Osteocyte (in vitro differentiated cells): ENCODE measurements at regions not wholly inside any gene's neighbourhood (a gene's known extent, or its start where the extent isn't known, plus 50 kb on each side); places are given as distances from the start of the nearest gene placed in this dataset.

Source experiments
- DNase-seq: peaks from one replicate; pipeline ENCODE4 v3.0.0; 2021; ENCODE audit warnings: mixed read lengths; ENCODE audit not compliant: unreplicated experiment; ENCODE audit errors: extremely low spot score
- H3K27ac Mint-ChIP-seq: one replicate; pipeline ENCODE4 v1.8.0; 2021; ENCODE audit warnings: mild to moderate bottlenecking, mixed read lengths; ENCODE audit not compliant: unreplicated experiment
- H3K27me3 Mint-ChIP-seq: one replicate; pipeline ENCODE4 v1.8.0; 2021; ENCODE audit warnings: mixed read lengths; ENCODE audit not compliant: unreplicated experiment
- H3K36me3 Mint-ChIP-seq: one replicate; pipeline ENCODE4 v1.8.0; 2021; ENCODE audit warnings: mixed read lengths; ENCODE audit not compliant: unreplicated experiment
- H3K4me1 Mint-ChIP-seq: one replicate; pipeline ENCODE4 v1.8.0; 2021; ENCODE audit warnings: mixed read lengths; ENCODE audit not compliant: unreplicated experiment
- H3K4me3 Mint-ChIP-seq: one replicate; pipeline ENCODE4 v1.8.0; 2021; ENCODE audit warnings: mild to moderate bottlenecking, moderate library complexity, mixed read lengths; ENCODE audit not compliant: unreplicated experiment
- H3K9me3 Mint-ChIP-seq: one replicate; pipeline ENCODE4 v1.8.0; 2021; ENCODE audit warnings: mixed read lengths; ENCODE audit not compliant: unreplicated experiment
- TF ChIP-seq, protein P1 (sequence below): fragments of 200-600 bp; sonication (generic); IDR thresholded peaks from 2 replicates; pipeline ENCODE4 v1.5.0; 2021; ENCODE audit warnings: antibody characterized with exemption, mild to moderate bottlenecking, moderate library complexity

DNA sequence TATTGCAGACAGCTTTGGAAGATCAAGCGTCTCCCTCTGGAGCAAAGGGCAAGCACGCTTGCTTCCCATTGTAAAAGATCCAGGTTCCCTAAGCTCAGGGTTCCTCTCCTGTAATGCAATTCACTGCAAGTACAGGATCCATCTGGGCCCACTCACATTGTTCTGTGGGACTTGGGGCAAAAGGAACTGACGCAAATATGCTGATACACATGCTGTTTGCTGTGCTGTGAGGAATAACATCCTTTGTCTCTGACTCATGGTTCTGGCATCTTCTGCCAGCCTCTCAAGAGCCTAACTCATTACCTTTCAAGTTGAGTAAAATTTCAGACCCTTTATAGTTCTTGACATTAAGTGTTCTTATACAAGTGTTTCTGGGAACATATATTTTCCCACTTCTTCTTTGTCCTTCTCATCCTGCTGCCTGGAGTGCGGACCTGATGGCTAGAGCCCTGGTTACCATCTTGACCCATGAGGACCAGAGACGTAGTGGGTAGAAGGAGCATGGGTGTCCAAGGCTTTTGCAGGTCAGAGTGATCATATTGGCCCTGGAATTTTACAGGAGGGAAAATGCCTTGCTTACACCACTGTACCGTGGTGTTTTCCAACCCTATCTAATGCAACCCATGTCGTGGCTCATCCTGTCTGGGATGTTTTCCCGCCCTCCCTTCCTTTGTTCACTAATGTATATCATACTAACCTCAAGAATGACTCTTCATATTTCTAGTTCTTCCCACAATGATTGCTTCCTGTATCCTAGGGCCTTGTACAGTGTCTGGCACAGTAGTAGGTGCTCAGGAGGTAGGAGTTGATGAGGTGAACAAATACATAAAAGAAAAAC, 145.7 kb upstream of the GLI2 start:
- TF ChIP-seq, protein P1, sequence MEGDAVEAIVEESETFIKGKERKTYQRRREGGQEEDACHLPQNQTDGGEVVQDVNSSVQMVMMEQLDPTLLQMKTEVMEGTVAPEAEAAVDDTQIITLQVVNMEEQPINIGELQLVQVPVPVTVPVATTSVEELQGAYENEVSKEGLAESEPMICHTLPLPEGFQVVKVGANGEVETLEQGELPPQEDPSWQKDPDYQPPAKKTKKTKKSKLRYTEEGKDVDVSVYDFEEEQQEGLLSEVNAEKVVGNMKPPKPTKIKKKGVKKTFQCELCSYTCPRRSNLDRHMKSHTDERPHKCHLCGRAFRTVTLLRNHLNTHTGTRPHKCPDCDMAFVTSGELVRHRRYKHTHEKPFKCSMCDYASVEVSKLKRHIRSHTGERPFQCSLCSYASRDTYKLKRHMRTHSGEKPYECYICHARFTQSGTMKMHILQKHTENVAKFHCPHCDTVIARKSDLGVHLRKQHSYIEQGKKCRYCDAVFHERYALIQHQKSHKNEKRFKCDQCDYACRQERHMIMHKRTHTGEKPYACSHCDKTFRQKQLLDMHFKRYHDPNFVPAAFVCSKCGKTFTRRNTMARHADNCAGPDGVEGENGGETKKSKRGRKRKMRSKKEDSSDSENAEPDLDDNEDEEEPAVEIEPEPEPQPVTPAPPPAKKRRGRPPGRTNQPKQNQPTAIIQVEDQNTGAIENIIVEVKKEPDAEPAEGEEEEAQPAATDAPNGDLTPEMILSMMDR = no peak
- H3K27me3 Mint-ChIP-seq = peaks cover 8% of the 10 kb centered on the region
- DNase-seq = no peak
- no peak overlapping the region for H3K4me3 Mint-ChIP-seq
- peaks cover 26% of the 10 kb centered on the region for H3K4me1 Mint-ChIP-seq
- no peaks in the 10 kb centered on the region for H3K9me3 Mint-ChIP-seq
- peak overlapping the region; percentile 48 for H3K27ac Mint-ChIP-seq
- H3K36me3 Mint-ChIP-seq = no peaks in the 10 kb centered on the region

DNA sequence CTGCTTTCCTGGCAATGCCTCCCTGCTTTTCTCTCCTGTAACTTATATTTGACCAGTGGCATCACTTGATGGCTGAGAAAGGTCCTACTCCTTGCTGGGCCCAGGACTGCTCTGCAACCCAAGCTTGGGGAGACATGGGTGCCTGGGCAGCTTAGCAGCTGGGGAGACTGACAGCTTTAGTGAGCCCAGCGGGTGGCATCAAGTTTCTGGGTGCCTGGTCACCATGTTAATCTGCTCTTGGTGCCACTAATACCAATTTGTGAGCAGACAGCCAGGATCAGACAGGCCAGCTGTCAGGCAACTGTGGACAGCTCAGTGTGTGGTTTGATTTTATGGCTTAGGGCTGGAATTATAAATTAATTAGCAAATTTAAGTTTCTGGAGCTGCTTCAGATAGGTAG, 144.8 kb upstream of the GLI2 start:
- Mint-ChIP-seq H3K9me3 (no peaks in the 10 kb centered on the region), H3K4me3 (no peak overlapping the region), H3K4me1 (peaks cover 32% of the 10 kb centered on the region), H3K27me3 (peaks cover 8% of the 10 kb centered on the region), H3K27ac (no peak overlapping the region), H3K36me3 (no peaks in the 10 kb centered on the region)
- TF ChIP-seq, protein P1 = no peak
- DNase-seq = no peak

DNA sequence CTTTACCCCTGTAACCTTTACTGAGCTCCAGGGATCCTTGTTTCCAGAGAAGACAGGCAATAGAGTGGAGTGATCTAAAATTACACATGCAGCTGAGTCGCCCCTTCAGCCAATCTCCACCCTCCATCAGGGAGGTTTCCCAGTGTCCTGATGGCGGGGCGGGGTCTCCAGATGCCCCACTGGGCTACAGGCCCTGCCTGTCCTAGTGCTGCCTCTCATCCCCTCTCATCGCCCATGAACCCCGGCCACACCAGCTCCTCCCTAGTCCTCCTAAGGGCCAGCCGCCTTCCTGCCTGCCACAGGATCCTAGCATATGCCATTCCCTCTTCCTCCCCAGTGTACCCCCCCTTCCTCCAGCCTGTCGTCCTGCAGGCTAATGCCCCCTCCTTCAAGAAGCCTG, 144.1 kb upstream of the GLI2 start:
- Mint-ChIP-seq H3K4me1 (peaks cover 36% of the 10 kb centered on the region), H3K27ac (no peak overlapping the region), H3K27me3 (peaks cover 4% of the 10 kb centered on the region), H3K9me3 (no peaks in the 10 kb centered on the region), H3K4me3 (no peak overlapping the region), H3K36me3 (no peaks in the 10 kb centered on the region)
- DNase-seq = no peak
- TF ChIP-seq, protein P1 = no peak

DNA sequence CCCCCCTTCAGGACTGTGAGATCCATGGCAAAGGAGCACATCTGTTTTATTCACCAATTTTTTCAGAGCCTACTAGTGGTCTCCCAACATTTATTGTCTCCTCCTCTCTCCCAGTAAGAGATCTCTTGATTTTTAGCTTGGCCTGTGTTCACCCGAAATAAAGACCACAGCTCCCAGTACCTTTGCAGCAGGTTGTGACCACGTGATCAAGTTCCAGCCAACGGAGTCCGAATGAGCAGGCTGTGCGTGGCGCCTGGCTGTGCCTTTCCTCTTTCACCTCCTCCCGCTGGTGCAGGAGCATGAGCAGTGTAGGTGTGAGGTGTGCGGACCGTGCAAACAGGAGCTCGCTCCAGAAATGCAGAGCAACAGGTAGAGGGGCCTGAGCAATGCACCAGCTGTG, 143.6 kb upstream of the GLI2 start:
- H3K36me3 Mint-ChIP-seq = no peaks in the 10 kb centered on the region
- no peaks in the 10 kb centered on the region for H3K9me3 Mint-ChIP-seq
- H3K27me3 Mint-ChIP-seq = peaks cover 2% of the 10 kb centered on the region
- H3K4me1 Mint-ChIP-seq = peaks cover 38% of the 10 kb centered on the region
- H3K4me3 Mint-ChIP-seq = no peak overlapping the region
- TF ChIP-seq, protein P1 = no peak
- no peak overlapping the region for H3K27ac Mint-ChIP-seq
- DNase-seq = no peak

DNA sequence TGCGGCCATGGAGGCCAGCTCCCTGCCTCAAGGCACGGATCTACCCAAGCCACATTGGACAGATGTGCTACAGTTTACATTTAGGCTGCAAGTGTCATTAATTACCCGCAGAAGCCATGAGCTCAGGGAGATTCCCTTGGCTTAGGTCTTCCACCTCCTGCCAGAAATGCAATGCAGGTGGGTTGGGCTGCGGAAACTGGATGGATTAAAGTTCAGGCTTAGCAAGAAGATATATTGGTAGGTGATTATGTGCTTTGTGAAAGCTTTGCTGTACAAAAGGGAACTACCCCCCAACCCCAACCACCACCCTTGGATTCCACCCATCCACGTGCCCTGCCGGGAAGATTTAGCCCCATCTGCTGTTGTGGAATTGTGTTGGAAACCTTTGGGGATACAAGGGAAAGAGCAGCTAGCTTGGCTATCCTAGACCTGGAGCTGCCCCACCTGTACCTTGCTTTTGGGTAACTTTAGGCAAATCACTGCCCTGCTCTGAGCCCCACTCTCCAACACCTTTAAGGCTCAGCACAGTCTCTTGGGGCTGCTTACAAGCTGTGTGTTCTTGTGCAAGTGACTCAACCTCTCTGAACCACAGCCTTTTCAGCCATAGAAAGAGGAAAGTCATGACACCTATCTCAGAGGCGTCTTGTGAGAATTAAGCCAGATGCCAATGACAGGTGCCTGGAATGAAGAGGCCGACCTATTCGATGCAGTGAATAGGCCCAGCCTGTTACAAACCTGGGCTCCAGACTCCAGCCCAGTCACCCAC, 141.6 kb upstream of the GLI2 start:
- TF ChIP-seq, protein P1 = no peak
- Mint-ChIP-seq H3K27me3 (peaks cover 2% of the 10 kb centered on the region), H3K4me3 (no peak overlapping the region), H3K9me3 (no peaks in the 10 kb centered on the region), H3K36me3 (no peaks in the 10 kb centered on the region), H3K27ac (no peak overlapping the region), H3K4me1 (peaks cover 44% of the 10 kb centered on the region)
- DNase-seq = no peak
